ENCODE measurements at regions not wholly inside any gene's neighbourhood (a gene's known extent, or its start where the extent isn't known, plus 50 kb on each side); places are given as distances from the start of the nearest gene placed in this dataset.

DNA sequence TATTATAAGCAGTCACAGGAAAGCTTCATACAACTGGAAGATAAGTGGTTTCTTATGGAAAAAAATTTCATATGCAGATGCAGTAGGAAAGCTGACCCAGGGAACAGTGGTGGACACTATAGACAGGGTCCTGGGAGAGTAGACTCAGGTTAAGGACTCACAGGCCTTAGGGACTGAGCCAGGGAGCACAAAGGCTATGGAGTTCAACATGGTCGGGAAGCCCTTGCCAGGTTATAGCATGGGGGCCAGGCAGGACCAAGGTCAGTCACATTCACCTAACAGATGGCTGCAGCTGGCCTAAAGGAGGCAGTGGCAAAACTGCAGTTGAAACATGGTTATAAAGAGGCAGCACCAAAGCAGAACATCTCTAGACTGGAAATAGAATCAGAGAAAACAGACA lies 54.9 kb upstream of the UNC5B start:
- TF ChIP-seq EGR1 (IDR thresholded peaks at IDR 0.05) (no peak), FOXM1 (IDR thresholded peaks at IDR 0.05; ENCODE audit: borderline replicate concordance, low read depth) (no peak), RAD21 (IDR thresholded peaks at IDR 0.05; ENCODE audit: low read depth) (no peak)

Data from Ishikawa (cell line).